Astrocyte (in vitro differentiated cells and primary cell): ENCODE measurements at regions not wholly inside any gene's neighbourhood (a gene's known extent, or its start where the extent isn't known, plus 50 kb on each side); places are given as distances from the start of the nearest gene placed in this dataset.

Experiments used
- DNase-seq: peaks from one replicate; pipeline ENCODE4 v3.0.0-alpha.2; 2010; ENCODE audit warnings: low read depth
- FAIRE-seq: peaks from 2 replicates; lab custom pipeline; 2011; peaks lifted over from hg19 to GRCh38; lab: Jason Lieb, UNC
- H2AFZ ChIP-seq: 2 replicates; pipeline ENCODE4 v1.6.0; 2012; ENCODE audit warnings: low read depth, low read length, inconsistent platforms
- H3K27ac ChIP-seq: 2 replicates; pipeline ENCODE4 v1.5.1; 2011; ENCODE audit warnings: low read depth, low read length, inconsistent platforms
- H3K27me3 ChIP-seq: 2 replicates; pipeline ENCODE4 v1.6.0; 2011; ENCODE audit warnings: low read length, inconsistent platforms; ENCODE audit not compliant: insufficient read depth
- H3K36me3 ChIP-seq: 2 replicates; pipeline ENCODE4 v1.5.1; 2011; ENCODE audit warnings: low read length, inconsistent platforms; ENCODE audit not compliant: insufficient read depth
- H3K4me1 ChIP-seq: 2 replicates; pipeline ENCODE4 v1.5.1; 2011; ENCODE audit warnings: low read length, inconsistent platforms; ENCODE audit not compliant: insufficient read depth
- H3K4me2 ChIP-seq: 2 replicates; pipeline ENCODE4 v1.6.0; 2012; ENCODE audit warnings: low read length, inconsistent platforms
- H3K4me3 ChIP-seq: 2 replicates; pipeline ENCODE4 v1.5.1; 2011; ENCODE audit warnings: low read depth, mild to moderate bottlenecking, low read length, inconsistent platforms; ENCODE audit not compliant: insufficient read depth
- H3K79me2 ChIP-seq: 2 replicates; pipeline ENCODE4 v1.6.0; 2012; ENCODE audit warnings: mild to moderate bottlenecking, low read length, inconsistent platforms; ENCODE audit not compliant: insufficient read depth
- H3K9ac ChIP-seq: 2 replicates; pipeline ENCODE4 v1.6.0; 2012; ENCODE audit warnings: mild to moderate bottlenecking, low read length, inconsistent platforms
- H3K9me3 ChIP-seq: 2 replicates; pipeline ENCODE4 v1.5.1; 2012; ENCODE audit warnings: low read depth, mild to moderate bottlenecking, low read length, inconsistent platforms; ENCODE audit not compliant: insufficient read depth
- H4K20me1 ChIP-seq: 2 replicates; pipeline ENCODE4 v1.6.0; 2012; ENCODE audit warnings: low read length, inconsistent platforms; ENCODE audit not compliant: insufficient read depth
- H3K27ac Mint-ChIP-seq: one replicate; pipeline ENCODE4 v1.8.0; 2021; ENCODE audit warnings: mild to moderate bottlenecking, mixed read lengths; ENCODE audit not compliant: unreplicated experiment
- H3K27me3 Mint-ChIP-seq: one replicate; pipeline ENCODE4 v1.8.0; 2021; ENCODE audit warnings: low read depth, mixed read lengths; ENCODE audit not compliant: unreplicated experiment
- H3K36me3 Mint-ChIP-seq: one replicate; pipeline ENCODE4 v1.8.0; 2021; ENCODE audit warnings: low read depth, mixed read lengths; ENCODE audit not compliant: unreplicated experiment
- H3K4me1 Mint-ChIP-seq: one replicate; pipeline ENCODE4 v1.8.0; 2021; ENCODE audit warnings: low read depth, mixed read lengths; ENCODE audit not compliant: unreplicated experiment
- H3K4me3 Mint-ChIP-seq: one replicate; pipeline ENCODE4 v1.8.0; 2021; ENCODE audit warnings: mild to moderate bottlenecking, moderate library complexity, mixed read lengths; ENCODE audit not compliant: unreplicated experiment
- H3K9me3 Mint-ChIP-seq: one replicate; pipeline ENCODE4 v1.8.0; 2021; ENCODE audit warnings: mild to moderate bottlenecking, mixed read lengths; ENCODE audit not compliant: unreplicated experiment
- CTCF ChIP-seq: IDR thresholded peaks from 2 replicates; pipeline ENCODE4 v1.5.1; 2011; ENCODE audit warnings: low read depth, mild to moderate bottlenecking, inconsistent platforms, low read length, moderate library complexity; ENCODE audit not compliant: insufficient read depth
- EZH2 ChIP-seq: IDR thresholded peaks from 2 replicates; pipeline ENCODE4 v1.6.1; 2012; ENCODE audit warnings: mild to moderate bottlenecking, low read length, inconsistent platforms; ENCODE audit not compliant: insufficient read depth

- no peaks in the 10 kb centered on the region for H3K27me3 Mint-ChIP-seq
- Histone ChIP-seq H3K27me3 (no peaks in the 10 kb centered on the region), H4K20me1 (no peaks in the 10 kb centered on the region), H3K9ac (no peak overlapping the region), H3K4me1 (no peaks in the 10 kb centered on the region), H3K27ac (no peak overlapping the region), H2AFZ (no peak overlapping the region), H3K79me2 (no peaks in the 10 kb centered on the region), H3K36me3 (no peaks in the 10 kb centered on the region), H3K4me3 (no peak overlapping the region), H3K4me2 (no peak overlapping the region), H3K9me3 (peaks cover 3% of the 10 kb centered on the region)
- no peak overlapping the region for H3K4me3 Mint-ChIP-seq
- no peak overlapping the region for H3K27ac Mint-ChIP-seq
- FAIRE-seq (no peak), DNase-seq (no peak)
- no peaks in the 10 kb centered on the region for H3K36me3 Mint-ChIP-seq
- TF ChIP-seq CTCF (no peak), EZH2 (no peak)
- H3K9me3 Mint-ChIP-seq = peaks cover 4% of the 10 kb centered on the region
- H3K4me1 Mint-ChIP-seq = no peaks in the 10 kb centered on the region
These were observed 1009.1 kb upstream of the IGFBP7 start for GRCh38 chr4:58119298-58119697.

- FAIRE-seq = no peak
- Histone ChIP-seq H3K4me3 (no peak overlapping the region), H3K36me3 (no peaks in the 10 kb centered on the region), H3K27ac (no peak overlapping the region), H2AFZ (no peak overlapping the region), H3K4me2 (no peak overlapping the region), H3K27me3 (no peaks in the 10 kb centered on the region), H3K79me2 (no peaks in the 10 kb centered on the region), H3K9ac (no peak overlapping the region), H3K9me3 (peaks cover 4% of the 10 kb centered on the region), H4K20me1 (no peaks in the 10 kb centered on the region), H3K4me1 (no peaks in the 10 kb centered on the region)
- Mint-ChIP-seq H3K36me3 (no peaks in the 10 kb centered on the region), H3K27ac (no peak overlapping the region), H3K4me3 (no peak overlapping the region), H3K4me1 (no peaks in the 10 kb centered on the region), H3K27me3 (no peaks in the 10 kb centered on the region), H3K9me3 (no peaks in the 10 kb centered on the region)
- no peak for DNase-seq
- TF ChIP-seq EZH2 = no peak
- TF ChIP-seq CTCF = no peak
These were observed 1002.9 kb upstream of the IGFBP7 start for GRCh38 chr4:58113126-58113525.

GRCh38 chr4:58111818-58112217 lies 1001.6 kb upstream of the IGFBP7 start:
- Histone ChIP-seq H3K9me3 (peaks cover 4% of the 10 kb centered on the region), H3K36me3 (no peaks in the 10 kb centered on the region), H3K4me2 (no peak overlapping the region), H3K4me3 (no peak overlapping the region), H4K20me1 (no peaks in the 10 kb centered on the region), H2AFZ (no peak overlapping the region), H3K27me3 (no peaks in the 10 kb centered on the region), H3K79me2 (no peaks in the 10 kb centered on the region), H3K9ac (no peak overlapping the region), H3K27ac (no peak overlapping the region), H3K4me1 (no peaks in the 10 kb centered on the region)
- no peaks in the 10 kb centered on the region for H3K36me3 Mint-ChIP-seq
- TF ChIP-seq EZH2 (no peak), CTCF (no peak)
- FAIRE-seq (no peak), DNase-seq (no peak)
- H3K4me3 Mint-ChIP-seq = no peak overlapping the region
- no peak overlapping the region for H3K27ac Mint-ChIP-seq
- no peaks in the 10 kb centered on the region for H3K4me1 Mint-ChIP-seq
- H3K27me3 Mint-ChIP-seq = no peaks in the 10 kb centered on the region
- H3K9me3 Mint-ChIP-seq = no peaks in the 10 kb centered on the region
